Testis (tissue), 2 donors: ENCODE measurements at regions not wholly inside any gene's neighbourhood (a gene's known extent, or its start where the extent isn't known, plus 50 kb on each side); places are given as distances from the start of the nearest gene placed in this dataset.

Source experiments
- POLR2A ChIP-seq: fragments of 450-650 bp; IDR thresholded peaks from one replicate; pipeline ENCODE4 v1.6.1; 2017; ENCODE audit warnings: antibody characterized with exemption, mild to moderate bottlenecking, moderate library complexity
- TF ChIP-seq, protein P1 (sequence below), 3 experiments: fragments of 450-650 bp in 2 of 3; fragments of 200-600 bp in 1 of 3; sonication (generic) in 1 of 3; IDR thresholded peaks; one replicate each; pipeline ENCODE4 v1.5.1; 2016 to 2019; ENCODE audit warnings: antibody characterized with exemption in 3 of 3, mild to moderate bottlenecking in 2 of 3, moderate library complexity in 1 of 3

- TF ChIP-seq, protein P1, sequence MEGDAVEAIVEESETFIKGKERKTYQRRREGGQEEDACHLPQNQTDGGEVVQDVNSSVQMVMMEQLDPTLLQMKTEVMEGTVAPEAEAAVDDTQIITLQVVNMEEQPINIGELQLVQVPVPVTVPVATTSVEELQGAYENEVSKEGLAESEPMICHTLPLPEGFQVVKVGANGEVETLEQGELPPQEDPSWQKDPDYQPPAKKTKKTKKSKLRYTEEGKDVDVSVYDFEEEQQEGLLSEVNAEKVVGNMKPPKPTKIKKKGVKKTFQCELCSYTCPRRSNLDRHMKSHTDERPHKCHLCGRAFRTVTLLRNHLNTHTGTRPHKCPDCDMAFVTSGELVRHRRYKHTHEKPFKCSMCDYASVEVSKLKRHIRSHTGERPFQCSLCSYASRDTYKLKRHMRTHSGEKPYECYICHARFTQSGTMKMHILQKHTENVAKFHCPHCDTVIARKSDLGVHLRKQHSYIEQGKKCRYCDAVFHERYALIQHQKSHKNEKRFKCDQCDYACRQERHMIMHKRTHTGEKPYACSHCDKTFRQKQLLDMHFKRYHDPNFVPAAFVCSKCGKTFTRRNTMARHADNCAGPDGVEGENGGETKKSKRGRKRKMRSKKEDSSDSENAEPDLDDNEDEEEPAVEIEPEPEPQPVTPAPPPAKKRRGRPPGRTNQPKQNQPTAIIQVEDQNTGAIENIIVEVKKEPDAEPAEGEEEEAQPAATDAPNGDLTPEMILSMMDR (IDR thresholded peaks at IDR 0.05) = no peak
- no peak for TF ChIP-seq POLR2A
These were observed 221.3 kb upstream of the MSX2 start for GRCh38 chr5:174503086-174503460.
